BLaER1 treated with 17β-estradiol and CSF1 and Interleukin-3, amounts not matched to agents 10 nM and 100 nM (cell line): ENCODE measurements at regions not wholly inside any gene's neighbourhood (a gene's known extent, or its start where the extent isn't known, plus 50 kb on each side); places are given as distances from the start of the nearest gene placed in this dataset.
A peak's percentile ranks its signal among the peaks of the same experiment; 100 is the strongest.

Source experiments
- H3K27ac ChIP-seq, 11 experiments: shearing (Covaris generic); formaldehyde crosslinking; 2 replicates each; pipeline ENCODE4 v1.8.1; 2022
- H3K27me3 ChIP-seq, 11 experiments: shearing (Covaris generic); formaldehyde crosslinking; 2 replicates each; pipeline ENCODE4 v1.8.1; 2022
- H3K36me3 ChIP-seq, 11 experiments: shearing (Covaris generic); formaldehyde crosslinking; 2 replicates each; pipeline ENCODE4 v1.8.1; 2022
- H3K4me1 ChIP-seq, 10 experiments: shearing (Covaris generic); formaldehyde crosslinking; 2 replicates each; pipeline ENCODE4 v1.8.1; 2022
- H3K4me2 ChIP-seq, 11 experiments: shearing (Covaris generic); formaldehyde crosslinking; 2 replicates each; pipeline ENCODE4 v1.8.1; 2022
- H3K4me3 ChIP-seq, 10 experiments: shearing (Covaris generic); formaldehyde crosslinking; 2 replicates each; pipeline ENCODE4 v1.8.1; 2022
- H3K9ac ChIP-seq, 11 experiments: shearing (Covaris generic); formaldehyde crosslinking; 2 replicates each; pipeline ENCODE4 v1.8.1; 2022
- H3K9me3 ChIP-seq, 11 experiments: shearing (Covaris generic); formaldehyde crosslinking; replicated peaks in 1 of 11; 2 replicates each; pipeline ENCODE4 v1.8.1; 2022
- H4K20me1 ChIP-seq, 11 experiments: shearing (Covaris generic); formaldehyde crosslinking; 2 replicates each; pipeline ENCODE4 v1.8.1; 2022
- Cebpa-rat ChIP-seq, 11 experiments: shearing (Covaris generic); IDR thresholded peaks; 2 replicates each; pipeline ENCODE4 v1.8.1; 2022

DNA sequence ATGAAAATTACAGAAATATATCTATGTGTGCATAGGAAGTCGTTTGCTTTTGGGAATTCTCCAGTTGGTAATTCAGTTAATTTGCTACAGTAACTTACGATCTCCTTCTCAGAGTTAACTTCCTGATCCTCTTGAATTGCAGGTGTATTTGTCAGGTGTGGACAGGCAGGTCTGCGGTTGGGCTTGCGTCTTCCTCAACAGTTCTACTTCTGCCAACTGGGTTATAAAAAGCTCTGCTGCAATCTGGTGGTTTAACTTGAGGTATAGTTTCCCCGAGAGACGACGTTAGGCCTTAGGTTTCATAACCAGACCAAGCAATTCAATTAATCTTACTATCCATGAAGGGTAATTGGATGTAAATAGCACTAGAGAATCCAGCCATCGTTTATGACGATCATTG, 88.2 kb downstream of the GABPA start:
- H3K27ac ChIP-seq = peak overlapping the region in 4 of 11 experiments; percentile 38 to 61 (median 51); a peak in 6 of 22 replicates
- H3K4me2 ChIP-seq = peak overlapping the region in 7 of 11 experiments; percentile 7 to 58 (median 54); a peak in 14 of 22 replicates

DNA sequence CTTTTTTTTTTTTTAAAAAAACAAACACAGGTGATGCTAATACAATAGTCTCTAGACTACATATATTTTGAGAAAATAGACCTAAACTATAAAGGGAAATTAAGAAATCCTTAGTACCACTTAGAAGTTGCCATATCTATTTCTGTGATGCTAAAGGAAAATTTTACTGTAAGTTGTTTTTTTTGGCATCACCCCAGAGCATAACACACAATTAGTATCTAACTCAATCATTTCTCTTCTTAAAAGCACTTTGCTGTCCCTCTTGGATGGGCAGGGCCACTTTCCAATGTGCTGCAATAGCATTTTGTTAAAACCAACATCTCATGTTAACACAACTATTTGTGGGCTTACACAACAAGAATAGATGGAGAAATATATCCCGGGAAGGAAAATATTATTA, 91.9 kb downstream of the GABPA start:
- TF ChIP-seq Cebpa-rat (IDR thresholded peaks at IDR 0.05) = no peak
- Histone ChIP-seq H3K27me3 (no peaks in the 10 kb centered on the region), H3K4me3 (no peak overlapping the region), H3K4me2 (no peak overlapping the region), H3K36me3 (no peaks in the 10 kb centered on the region), H3K9me3 (peaks cover 0 to 27% (median 12%) of the 10 kb centered on the region in 11 experiments; a peak in 11 of 22 replicates), H3K4me1 (peaks cover 11 to 39% (median 26%) of the 10 kb centered on the region in 10 experiments), H3K9ac (no peak overlapping the region), H4K20me1 (no peaks in the 10 kb centered on the region), H3K27ac (no peak overlapping the region)

More for the DNA sequence above, 88.2 kb downstream of the GABPA start:
- Histone ChIP-seq H3K9ac (no peak overlapping the region), H3K4me1 (peaks cover 0 to 45% (median 27%) of the 10 kb centered on the region in 10 experiments; a peak in 16 of 20 replicates), H4K20me1 (no peaks in the 10 kb centered on the region), H3K9me3 (peaks cover 0 to 27% (median 12%) of the 10 kb centered on the region in 11 experiments; a peak in 11 of 22 replicates), H3K27me3 (no peaks in the 10 kb centered on the region), H3K36me3 (no peaks in the 10 kb centered on the region), H3K4me3 (no peak overlapping the region)
- peak in 1 of 11 experiments; percentile 46; a peak in 1 of 22 replicates for TF ChIP-seq Cebpa-rat (IDR thresholded peaks at IDR 0.05)

GRCh38 chr21:25827513-25827912, 92.7 kb downstream of the GABPA start:
- Histone ChIP-seq H3K27ac (no peak overlapping the region), H3K27me3 (no peaks in the 10 kb centered on the region), H3K4me2 (no peak overlapping the region), H3K9ac (no peak overlapping the region), H3K4me3 (no peak overlapping the region), H4K20me1 (no peaks in the 10 kb centered on the region), H3K9me3 (peaks cover under 1 to 29% (median 18%) of the 10 kb centered on the region in 11 experiments; a peak in 17 of 22 replicates), H3K4me1 (peaks cover 16 to 39% (median 32%) of the 10 kb centered on the region in 10 experiments), H3K36me3 (no peaks in the 10 kb centered on the region)
- no peak for TF ChIP-seq Cebpa-rat (IDR thresholded peaks at IDR 0.05)
